ENCODE measurements at regions not wholly inside any gene's neighbourhood (a gene's known extent, or its start where the extent isn't known, plus 50 kb on each side); places are given as distances from the start of the nearest gene placed in this dataset.

- TF ChIP-seq CTCF (IDR thresholded peaks at IDR 0.05) (no peak), POLR2A (IDR thresholded peaks at IDR 0.05) (no peak), POLR2AphosphoS5 (IDR thresholded peaks at IDR 0.05) (no peak)
These were observed 347.3 kb upstream of the TRPC7 start for GRCh38 chr5:136712628-136713027.

All from prostate gland (tissue), 2 donors.